ENCODE measurements at regions not wholly inside any gene's neighbourhood (a gene's known extent, or its start where the extent isn't known, plus 50 kb on each side); places are given as distances from the start of the nearest gene placed in this dataset.

GRCh38 chr9:81492710-81493447, 196.5 kb downstream of the TLE1 start:
- Histone ChIP-seq H3K4me2 (ENCODE audit: low read depth, low read length, poor library complexity, severe bottlenecking) (no peak overlapping the region), H4K20me1 (ENCODE audit: insufficient read depth, low read length, poor library complexity, severe bottlenecking) (no peaks in the 10 kb centered on the region), H3F3A (ENCODE audit: low read depth) (no peaks in the 10 kb centered on the region), H3K4me3 (ENCODE audit: low read length, poor library complexity, severe bottlenecking) (no peak overlapping the region), H3K9me2 (replicated peaks; ENCODE audit: low read depth, low read length) (no peaks in the 10 kb centered on the region), H3K4me1 (ENCODE audit: insufficient read depth, low read length, poor library complexity, severe bottlenecking) (peaks cover 7% of the 10 kb centered on the region), H3K9me3 (ENCODE audit: insufficient read depth, low read depth, low read length) (no peaks in the 10 kb centered on the region), H3K27me3 (ENCODE audit: insufficient read depth, low read length, poor library complexity, severe bottlenecking) (no peaks in the 10 kb centered on the region), H3K79me2 (ENCODE audit: insufficient read depth, low read length) (no peaks in the 10 kb centered on the region), H3K36me3 (ENCODE audit: insufficient read depth, low read length) (no peaks in the 10 kb centered on the region), H3K9ac (ENCODE audit: low read depth, low read length, poor library complexity, severe bottlenecking) (no peak overlapping the region), H2AFZ (ENCODE audit: low read length) (no peak overlapping the region)
- TF ChIP-seq, protein P1, sequence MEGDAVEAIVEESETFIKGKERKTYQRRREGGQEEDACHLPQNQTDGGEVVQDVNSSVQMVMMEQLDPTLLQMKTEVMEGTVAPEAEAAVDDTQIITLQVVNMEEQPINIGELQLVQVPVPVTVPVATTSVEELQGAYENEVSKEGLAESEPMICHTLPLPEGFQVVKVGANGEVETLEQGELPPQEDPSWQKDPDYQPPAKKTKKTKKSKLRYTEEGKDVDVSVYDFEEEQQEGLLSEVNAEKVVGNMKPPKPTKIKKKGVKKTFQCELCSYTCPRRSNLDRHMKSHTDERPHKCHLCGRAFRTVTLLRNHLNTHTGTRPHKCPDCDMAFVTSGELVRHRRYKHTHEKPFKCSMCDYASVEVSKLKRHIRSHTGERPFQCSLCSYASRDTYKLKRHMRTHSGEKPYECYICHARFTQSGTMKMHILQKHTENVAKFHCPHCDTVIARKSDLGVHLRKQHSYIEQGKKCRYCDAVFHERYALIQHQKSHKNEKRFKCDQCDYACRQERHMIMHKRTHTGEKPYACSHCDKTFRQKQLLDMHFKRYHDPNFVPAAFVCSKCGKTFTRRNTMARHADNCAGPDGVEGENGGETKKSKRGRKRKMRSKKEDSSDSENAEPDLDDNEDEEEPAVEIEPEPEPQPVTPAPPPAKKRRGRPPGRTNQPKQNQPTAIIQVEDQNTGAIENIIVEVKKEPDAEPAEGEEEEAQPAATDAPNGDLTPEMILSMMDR (conservative IDR thresholded peaks at IDR 0.05; ENCODE audit: low read length) = no peak
- no peak for TF ChIP-seq EZH2phosphoT487 (IDR thresholded peaks at IDR 0.05; ENCODE audit: borderline replicate concordance)

DNA sequence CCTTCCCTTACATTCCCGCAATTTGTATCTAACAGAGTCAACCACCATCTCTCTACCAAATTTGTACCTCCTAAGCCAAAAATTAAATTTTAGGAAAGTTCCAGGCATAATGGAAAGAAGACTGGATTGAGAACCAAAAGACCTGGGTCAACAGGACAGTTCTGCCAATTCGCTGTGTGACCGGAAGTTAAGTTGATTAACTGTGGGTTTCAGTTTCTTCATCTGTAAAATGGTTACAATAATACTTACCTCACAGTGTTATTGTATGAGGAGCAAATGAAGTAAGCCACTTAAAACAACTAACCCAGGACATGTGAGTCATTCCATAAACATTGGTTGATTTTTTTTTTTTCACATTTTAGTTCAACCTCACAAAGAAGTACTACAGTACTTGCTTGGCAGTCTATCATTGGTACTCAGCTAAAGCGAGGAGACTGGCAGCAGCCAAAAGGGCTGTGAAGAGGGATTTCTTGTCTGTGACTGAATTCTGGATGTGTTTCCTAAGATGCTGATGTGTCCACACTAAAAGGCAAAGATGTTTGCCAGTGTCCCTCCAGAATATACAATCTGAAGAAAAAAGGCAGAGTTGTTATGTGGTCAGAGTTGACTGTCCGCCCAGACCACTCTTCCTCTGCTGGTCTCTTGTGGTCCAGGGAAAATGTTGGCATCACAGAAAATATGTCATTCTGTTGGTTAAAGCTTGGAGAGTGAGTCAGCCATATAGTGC, 198.6 kb downstream of the TLE1 start:
- H4K20me1 ChIP-seq (ENCODE audit: insufficient read depth, low read length, poor library complexity, severe bottlenecking) = no peaks in the 10 kb centered on the region
- H3K79me2 ChIP-seq (ENCODE audit: insufficient read depth, low read length) = no peaks in the 10 kb centered on the region
- no peaks in the 10 kb centered on the region for H3K36me3 ChIP-seq (ENCODE audit: insufficient read depth, low read length)
- no peak overlapping the region for H3K4me3 ChIP-seq (ENCODE audit: low read length, poor library complexity, severe bottlenecking)
- H3K27me3 ChIP-seq (ENCODE audit: insufficient read depth, low read length, poor library complexity, severe bottlenecking) = no peaks in the 10 kb centered on the region
- no peaks in the 10 kb centered on the region for H3K9me3 ChIP-seq (ENCODE audit: insufficient read depth, low read depth, low read length)
- no peaks in the 10 kb centered on the region for H3K9me2 ChIP-seq (replicated peaks; ENCODE audit: low read depth, low read length)
- TF ChIP-seq, protein P1 (conservative IDR thresholded peaks at IDR 0.05; ENCODE audit: low read length) = no peak
- TF ChIP-seq EZH2phosphoT487 (IDR thresholded peaks at IDR 0.05; ENCODE audit: borderline replicate concordance) = no peak
- H2AFZ ChIP-seq (ENCODE audit: low read length) = no peak overlapping the region
- H3K4me1 ChIP-seq (ENCODE audit: insufficient read depth, low read length, poor library complexity, severe bottlenecking) = peaks cover 7% of the 10 kb centered on the region
- H3F3A ChIP-seq (ENCODE audit: low read depth) = no peaks in the 10 kb centered on the region
- no peak overlapping the region for H3K9ac ChIP-seq (ENCODE audit: low read depth, low read length, poor library complexity, severe bottlenecking)
- H3K4me2 ChIP-seq (ENCODE audit: low read depth, low read length, poor library complexity, severe bottlenecking) = no peak overlapping the region

DNA sequence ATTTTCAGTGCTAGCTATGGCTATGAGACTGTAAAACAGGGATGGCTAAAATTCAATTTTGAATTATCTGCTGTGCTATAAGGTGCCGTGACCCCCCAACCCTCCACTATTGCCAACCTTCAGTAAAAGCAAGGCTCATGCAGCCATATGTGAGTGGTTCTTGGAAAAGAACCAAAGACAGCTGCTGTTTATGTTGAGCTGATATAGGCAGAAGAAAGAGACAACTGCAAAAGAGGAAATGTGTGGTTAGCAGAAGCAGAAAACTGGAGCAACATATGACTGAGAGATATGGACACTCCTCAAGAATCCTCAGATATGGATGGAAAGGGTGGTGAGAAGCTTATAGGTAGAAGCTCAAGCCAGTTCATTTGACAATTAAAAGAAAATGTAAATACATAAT, 200.3 kb downstream of the TLE1 start:
- Histone ChIP-seq H3K4me3 (ENCODE audit: low read length, poor library complexity, severe bottlenecking) (no peak overlapping the region), H3K27me3 (ENCODE audit: insufficient read depth, low read length, poor library complexity, severe bottlenecking) (no peaks in the 10 kb centered on the region), H3K9me2 (replicated peaks; ENCODE audit: low read depth, low read length) (no peaks in the 10 kb centered on the region), H4K20me1 (ENCODE audit: insufficient read depth, low read length, poor library complexity, severe bottlenecking) (no peaks in the 10 kb centered on the region), H3K36me3 (ENCODE audit: insufficient read depth, low read length) (no peaks in the 10 kb centered on the region), H3K9ac (ENCODE audit: low read depth, low read length, poor library complexity, severe bottlenecking) (no peak overlapping the region), H3K9me3 (ENCODE audit: insufficient read depth, low read depth, low read length) (no peaks in the 10 kb centered on the region), H2AFZ (ENCODE audit: low read length) (no peak overlapping the region), H3F3A (ENCODE audit: low read depth) (no peaks in the 10 kb centered on the region), H3K4me1 (ENCODE audit: insufficient read depth, low read length, poor library complexity, severe bottlenecking) (peaks cover 7% of the 10 kb centered on the region), H3K79me2 (ENCODE audit: insufficient read depth, low read length) (no peaks in the 10 kb centered on the region), H3K4me2 (ENCODE audit: low read depth, low read length, poor library complexity, severe bottlenecking) (no peak overlapping the region)
- TF ChIP-seq, protein P1 (conservative IDR thresholded peaks at IDR 0.05; ENCODE audit: low read length) = no peak
- no peak for TF ChIP-seq EZH2phosphoT487 (IDR thresholded peaks at IDR 0.05; ENCODE audit: borderline replicate concordance)

All from Loucy (cell line).